Heart left ventricle (tissue), 16 donors: ENCODE measurements at regions not wholly inside any gene's neighbourhood (a gene's known extent, or its start where the extent isn't known, plus 50 kb on each side); places are given as distances from the start of the nearest gene placed in this dataset.

Experiments used
- ATAC-seq, 4 donors: fragments of 200-7000 bp; cut with Tn5 transposase; one replicate each; pipeline ENCODE4 v1.9.1; 2020 to 2022; ENCODE audit warnings: moderate library complexity in 4 of 4, mild to moderate bottlenecking in 3 of 4, moderate number of reproducible peaks in 1 of 4
- DNase-seq, 5 donors: peaks; one replicate each; pipeline ENCODE4 v3.0.0-alpha.2; 2020
- H3K27ac ChIP-seq, 12 donors: fragments of 200-600 bp; sonication (generic) in 4 of 12; one replicate each; pipeline versions ENCODE4 v1.5.0 to v1.8.0; 2016 to 2022; ENCODE audit warnings: mild to moderate bottlenecking in 2 of 12
- H3K27me3 ChIP-seq, 9 donors: fragments of 200-600 bp; sonication (generic) in 2 of 9; one replicate each; pipeline versions ENCODE4 v1.5.1 to v1.8.0; 2016 to 2022; ENCODE audit warnings: mild to moderate bottlenecking in 3 of 9
- H3K36me3 ChIP-seq, 9 donors: fragments of 200-600 bp; sonication (generic) in 2 of 9; one replicate each; pipeline versions ENCODE4 v1.5.0 to v1.8.0; 2018 to 2022; ENCODE audit warnings: mild to moderate bottlenecking in 2 of 9
- H3K4me1 ChIP-seq, 12 donors: fragments of 200-600 bp; sonication (generic) in 4 of 12; one replicate each; pipeline versions ENCODE4 v1.5.0 to v1.8.0; 2016 to 2022; ENCODE audit warnings: mild to moderate bottlenecking in 3 of 12
- H3K4me3 ChIP-seq, 12 donors: fragments of 200-600 bp; sonication (generic) in 4 of 12; one replicate each; pipeline versions ENCODE4 v1.5.0 to v1.8.0; 2017 to 2022; ENCODE audit warnings: mild to moderate bottlenecking in 9 of 12, moderate library complexity in 4 of 12
- H3K9me3 ChIP-seq, 12 donors: fragments of 200-600 bp; sonication (generic) in 4 of 12; one replicate each; pipeline versions ENCODE4 v1.5.0 to v1.8.0; 2016 to 2022; ENCODE audit warnings: mild to moderate bottlenecking in 1 of 12
- POLR2A ChIP-seq, 2 donors: fragments of 450-650 bp; IDR thresholded peaks; one replicate each; pipeline ENCODE4 v1.6.1; 2017; ENCODE audit warnings: antibody characterized with exemption in 2 of 2, mild to moderate bottlenecking in 2 of 2, moderate library complexity in 2 of 2
- WGBS, 4 donors: extraction: QIAGEN DNeasy Blood & Tissue Kit in 2 of 4; methylation state at CpG; one replicate each; pipeline versions ENCODE4 v1.1.5 to v1.1.7; 2013 to 2018; 5-methylcytosine and 5-hydroxymethylcytosine counted together
- intact Hi-C, 10 donors: fragments of 100-400 bp; cut with DNase I; formaldehyde crosslinking; loops; one replicate each; pipeline versions ENCODE4 v1.11.1 to v1.14.2; 2022
- TF ChIP-seq, protein P1 (sequence below), 12 donors: fragments of 200-600 bp; sonication (generic) in 4 of 12; IDR thresholded peaks; one replicate each; pipeline versions ENCODE4 v1.5.0 to v1.8.0; 2018 to 2022; ENCODE audit warnings: antibody characterized with exemption in 12 of 12, mild to moderate bottlenecking in 5 of 12
- donor health status: ischemic (EF 13 %, LVEDD 7.1; RV severe dilation, severe dysfunction).
- donor health status: healthy with polysubstance abuse.
- donor health status: DM: no; HTN: yes; CAD: no.
- donor health status: DM: no; HTN: no; CAD: no.
- donor health status: ischemic (EF 25% LVEDD 6.9; RV normal size, moderate dysfunction).
- donor health status: ischemic (EF 25% LVEDD 5.7; RV mildly dilated, moderate dysfunction).
- donor health status: healthy.
- donor health status: DM: yes; HTN: yes; CAD: no.
- donor health status: ischemic (EF 35%, LVEDD 5.7; RV mildly dilated, moderate dysfunction).
- donor health status: nonischemic (EF 11% LVEDD 7.7; RV severe dilation, severe dysfunction).
- donor health status: DM: yes; HTN: yes; CAD: no.
- donor health status: PGD.
- donor health status: ischemic (EF 29% LVEDD 5.4; RV normal size, mild dysfunction).
- donor health status: nonischemic (EF 23%, LVEDD 6.1; RV moderate dilation, normal function).

DNA sequence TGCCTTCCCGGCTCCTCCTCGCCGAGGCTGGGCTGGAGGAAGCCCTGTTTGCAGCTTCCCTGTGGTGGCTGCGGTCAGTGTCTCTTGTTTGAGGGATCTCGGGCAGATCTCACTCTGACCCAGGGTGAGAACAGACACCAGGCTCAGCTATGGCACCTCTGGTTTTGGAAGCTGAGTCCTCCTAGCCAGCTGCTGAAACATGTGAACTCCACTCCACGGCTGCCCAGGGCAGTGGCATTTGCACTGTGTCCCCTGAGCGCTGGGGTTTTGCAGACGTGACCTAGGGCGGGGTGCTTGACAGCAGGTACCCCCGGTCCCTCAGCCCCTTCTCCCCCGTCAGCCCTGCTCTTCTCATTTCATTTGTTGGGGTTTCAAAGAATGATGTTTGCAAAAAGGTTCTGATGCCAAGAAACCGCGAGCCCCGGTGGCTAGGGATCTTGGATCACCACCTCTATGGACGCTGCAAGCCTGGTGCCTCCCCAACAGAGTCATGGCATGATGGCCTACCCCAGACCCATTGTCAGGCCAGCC, 55.0 kb upstream of the DACT2 start:
- Histone ChIP-seq H3K4me3 (no peak overlapping the region), H3K9me3 (no peaks in the 10 kb centered on the region), H3K27ac (no peak overlapping the region), H3K36me3 (no peaks in the 10 kb centered on the region), H3K27me3 (peaks cover 0 to 12% (median 0%) of the 10 kb centered on the region in 9 donors), H3K4me1 (peaks cover 0 to 14% (median 0%) of the 10 kb centered on the region in 12 donors)
- intact Hi-C loops: loop anchor here in 3 of 10 donors (5.0 to 10.0 kb wide), 2 partner anchors 68 to 150 kb away; partner anchors contain the start of gene SMOC2 (in 2 of the 3)
- no peak for TF ChIP-seq POLR2A (IDR thresholded peaks at IDR 0.05)
- TF ChIP-seq, protein P1, sequence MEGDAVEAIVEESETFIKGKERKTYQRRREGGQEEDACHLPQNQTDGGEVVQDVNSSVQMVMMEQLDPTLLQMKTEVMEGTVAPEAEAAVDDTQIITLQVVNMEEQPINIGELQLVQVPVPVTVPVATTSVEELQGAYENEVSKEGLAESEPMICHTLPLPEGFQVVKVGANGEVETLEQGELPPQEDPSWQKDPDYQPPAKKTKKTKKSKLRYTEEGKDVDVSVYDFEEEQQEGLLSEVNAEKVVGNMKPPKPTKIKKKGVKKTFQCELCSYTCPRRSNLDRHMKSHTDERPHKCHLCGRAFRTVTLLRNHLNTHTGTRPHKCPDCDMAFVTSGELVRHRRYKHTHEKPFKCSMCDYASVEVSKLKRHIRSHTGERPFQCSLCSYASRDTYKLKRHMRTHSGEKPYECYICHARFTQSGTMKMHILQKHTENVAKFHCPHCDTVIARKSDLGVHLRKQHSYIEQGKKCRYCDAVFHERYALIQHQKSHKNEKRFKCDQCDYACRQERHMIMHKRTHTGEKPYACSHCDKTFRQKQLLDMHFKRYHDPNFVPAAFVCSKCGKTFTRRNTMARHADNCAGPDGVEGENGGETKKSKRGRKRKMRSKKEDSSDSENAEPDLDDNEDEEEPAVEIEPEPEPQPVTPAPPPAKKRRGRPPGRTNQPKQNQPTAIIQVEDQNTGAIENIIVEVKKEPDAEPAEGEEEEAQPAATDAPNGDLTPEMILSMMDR (IDR thresholded peaks at IDR 0.05): no peak
- ATAC-seq (no peak), DNase-seq (no peak)
- 81 to 93% (median 89%) methylated on average over 12 to 15 of the region's 15 CpGs for WGBS, 4 donors

DNA sequence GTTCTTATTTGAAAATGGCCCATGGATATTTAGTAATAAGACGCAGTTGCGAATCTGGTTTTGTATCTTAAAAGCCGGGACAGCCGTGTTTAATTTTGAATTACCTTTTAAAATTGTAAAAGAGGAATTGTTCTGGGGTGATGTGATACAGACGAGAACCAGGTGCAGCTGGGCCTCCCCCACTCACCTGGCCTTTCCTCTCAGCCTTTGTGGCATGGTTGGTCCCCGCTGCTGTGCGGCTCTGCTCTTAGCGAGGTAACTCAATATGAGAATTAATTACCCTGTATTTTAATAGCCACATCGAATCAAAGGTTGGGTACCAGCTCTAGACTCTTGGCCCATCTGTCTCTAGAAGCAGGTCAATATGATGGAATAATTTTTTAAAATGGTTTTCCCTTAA, 56.5 kb upstream of the DACT2 start:
- ATAC-seq: no peak
- intact Hi-C loops: loop anchor here in 2 of 10 donors (5.0 to 10.0 kb wide), 2 partner anchors 66 to 149 kb away; partner anchors contain the start of gene SMOC2 (in 1 of the 2)
- WGBS, 4 donors: 90 to 94% (median 92%) methylated on average over 9 of the region's 9 CpGs

DNA sequence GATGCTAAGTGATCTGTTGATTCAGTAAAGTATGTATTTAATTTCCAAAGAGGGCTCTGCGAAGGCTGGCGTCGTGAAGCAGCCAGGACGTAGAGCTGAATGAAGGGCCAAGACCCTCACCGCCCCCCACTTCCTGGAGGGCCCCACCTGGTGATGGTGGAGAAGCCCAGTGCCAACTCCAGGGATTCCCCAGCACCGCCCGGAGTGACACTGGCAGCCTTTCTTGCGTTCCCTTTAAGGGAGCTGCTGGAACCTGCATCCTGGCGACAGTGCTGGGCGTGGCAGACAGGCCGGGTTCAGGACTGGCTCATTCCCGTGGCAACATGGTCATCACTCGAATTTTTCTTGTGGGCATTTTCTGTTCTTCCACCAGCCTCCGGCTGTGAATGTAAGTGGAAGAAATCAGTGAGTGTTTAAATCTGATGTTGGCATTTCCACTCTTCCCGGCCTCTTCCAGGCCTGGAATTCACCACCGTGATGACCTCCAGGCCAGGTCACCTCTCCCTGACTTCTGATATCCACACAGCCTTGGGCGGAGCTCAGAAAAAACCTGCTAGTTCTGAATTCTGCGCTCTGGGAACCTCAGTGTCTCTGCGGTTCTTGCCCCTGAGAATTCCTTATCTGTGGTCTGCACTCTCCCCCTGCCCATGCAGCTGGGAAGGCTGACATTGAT, 57.4 kb upstream of the DACT2 start:
- Histone ChIP-seq H3K27ac (peak overlapping the region in 10 of 12 donors; percentile 12 to 74 (median 46)), H3K4me3 (peak overlapping the region in 2 of 12 donors; percentile 3 to 32), H3K36me3 (no peaks in the 10 kb centered on the region), H3K27me3 (peaks cover 0 to 7% (median 0%) of the 10 kb centered on the region in 9 donors), H3K4me1 (peaks cover 0 to 7% (median 0%) of the 10 kb centered on the region in 12 donors), H3K9me3 (no peaks in the 10 kb centered on the region)
- no peak for ATAC-seq
- TF ChIP-seq, protein P1 (IDR thresholded peaks at IDR 0.05): no peak
- no peak for TF ChIP-seq POLR2A (IDR thresholded peaks at IDR 0.05)
- DNase-seq: no peak
- intact Hi-C loops: loop anchor here in 2 of 10 donors (5.0 to 10.0 kb wide), 2 partner anchors 65 to 148 kb away; partner anchors contain the start of gene SMOC2 (in 1 of the 2)
- 47 to 65% (median 55%) methylated on average over 16 to 19 of the region's 19 CpGs for WGBS, 4 donors

More for the DNA sequence above, 56.5 kb upstream of the DACT2 start:
- DNase-seq: peak in 1 of 5 donors; percentile 2
- H3K36me3 ChIP-seq: no peaks in the 10 kb centered on the region
- no peak overlapping the region for H3K27ac ChIP-seq
- no peaks in the 10 kb centered on the region for H3K9me3 ChIP-seq
- peaks cover 0 to 7% (median 0%) of the 10 kb centered on the region in 9 donors for H3K27me3 ChIP-seq
- H3K4me1 ChIP-seq: peaks cover 0 to 7% (median 0%) of the 10 kb centered on the region in 12 donors
- no peak overlapping the region for H3K4me3 ChIP-seq
- TF ChIP-seq, protein P1 (IDR thresholded peaks at IDR 0.05): no peak
- no peak for TF ChIP-seq POLR2A (IDR thresholded peaks at IDR 0.05)

DNA sequence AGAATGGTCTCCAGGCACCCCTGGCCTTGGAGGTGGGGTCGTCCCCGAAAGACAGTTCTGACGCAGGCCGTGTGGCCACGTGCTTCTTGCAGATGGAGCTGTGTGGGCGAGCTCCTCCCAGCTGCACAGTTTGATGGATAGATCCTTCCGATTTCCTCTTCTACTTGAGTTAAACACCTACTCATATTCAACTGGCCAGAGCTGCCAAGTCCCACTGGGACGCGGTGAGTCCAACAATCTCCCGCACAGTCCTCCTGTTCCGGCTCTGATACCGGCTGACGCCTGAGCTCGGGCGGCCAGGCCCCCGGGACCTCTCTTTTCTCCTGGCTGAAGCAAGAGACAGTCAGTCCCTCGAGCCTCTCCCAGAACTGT, 57.9 kb upstream of the DACT2 start:
- Histone ChIP-seq H3K4me1 (peaks cover 0 to 7% (median 0%) of the 10 kb centered on the region in 12 donors), H3K9me3 (no peaks in the 10 kb centered on the region), H3K27ac (peak overlapping the region in 11 of 12 donors; percentile 5 to 74 (median 46)), H3K36me3 (no peaks in the 10 kb centered on the region), H3K27me3 (peaks cover 0 to 7% (median 0%) of the 10 kb centered on the region in 9 donors), H3K4me3 (peak overlapping the region in 4 of 12 donors; percentile 3 to 32 (median 8))
- intact Hi-C loops: loop anchor here in 2 of 10 donors (5.0 to 10.0 kb wide), 2 partner anchors 65 to 147 kb away; partner anchors contain the start of gene SMOC2 (in 1 of the 2)
- DNase-seq (peak in 4 of 5 donors; percentile 63 to 83 (median 79)), ATAC-seq (peak; percentile 67 to 91 (median 82))
- TF ChIP-seq, protein P1 (IDR thresholded peaks at IDR 0.05): no peak
- no peak for TF ChIP-seq POLR2A (IDR thresholded peaks at IDR 0.05)
- WGBS, 4 donors: 31 to 49% (median 43%) methylated on average over 17 of the region's 17 CpGs
